ENCODE measurements at regions not wholly inside any gene's neighbourhood (a gene's known extent, or its start where the extent isn't known, plus 50 kb on each side); places are given as distances from the start of the nearest gene placed in this dataset.
"Not testable (repeated sequence)": the region's sequence is repeated elsewhere in the genome, so short reads cannot be mapped to it uniquely, and the experiment has no call there.

DNA sequence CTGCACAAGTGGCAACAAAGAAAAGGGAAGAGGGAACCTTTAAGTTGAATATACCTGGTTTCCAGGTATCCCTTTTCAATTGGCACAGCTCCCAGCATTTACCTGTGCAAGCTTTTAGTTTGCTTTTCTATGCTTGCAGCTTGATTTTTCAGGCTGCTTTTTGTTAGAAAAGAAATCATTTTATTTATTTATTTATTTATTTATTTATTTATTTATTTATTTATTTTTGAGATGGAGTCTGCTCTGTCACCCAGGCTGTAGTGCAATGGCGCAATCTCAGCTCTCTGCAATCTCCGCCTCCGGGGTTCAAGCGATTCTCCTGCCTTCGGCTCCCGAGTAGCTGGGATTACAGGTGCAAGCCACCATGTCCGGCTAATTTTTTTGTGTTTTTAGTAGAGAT lies 587.1 kb downstream of the KCNT2 start:
- TF ChIP-seq NFIC (IDR thresholded peaks at IDR 0.05); TEAD2 (tag; IDR thresholded peaks at IDR 0.05); ZFX (CRISPR knock-in tag; IDR thresholded peaks at IDR 0.05); EZH2 (IDR thresholded peaks at IDR 0.05; ENCODE audit: borderline replicate concordance, low read depth, low read length); ZNF589 (CRISPR knock-in tag; IDR thresholded peaks at IDR 0.05; ENCODE audit: low read depth); CTCF (IDR thresholded peaks at IDR 0.05 in 2 of 3, conservative IDR thresholded peaks at IDR 0.05 in 1 of 3; ENCODE audit: insufficient read depth in 2 of 3, low read depth in 1 of 3, low read length in 3 of 3); POLR2A (conservative IDR thresholded peaks at IDR 0.05); MAZ (CRISPR knock-in tag; conservative IDR thresholded peaks at IDR 0.05 in 1 of 2, IDR thresholded peaks at IDR 0.05 in 1 of 2); SREBF1 (IDR thresholded peaks at IDR 0.05; ENCODE audit: borderline replicate concordance, low read depth, low read length); FOS (IDR thresholded peaks at IDR 0.05; ENCODE audit: extremely low read depth, insufficient read length); PRDM10 (IDR thresholded peaks at IDR 0.05; ENCODE audit: partially characterized antibody); BRD4 (IDR thresholded peaks at IDR 0.05): not testable (repeated sequence)
- TF ChIP-seq, protein P1, sequence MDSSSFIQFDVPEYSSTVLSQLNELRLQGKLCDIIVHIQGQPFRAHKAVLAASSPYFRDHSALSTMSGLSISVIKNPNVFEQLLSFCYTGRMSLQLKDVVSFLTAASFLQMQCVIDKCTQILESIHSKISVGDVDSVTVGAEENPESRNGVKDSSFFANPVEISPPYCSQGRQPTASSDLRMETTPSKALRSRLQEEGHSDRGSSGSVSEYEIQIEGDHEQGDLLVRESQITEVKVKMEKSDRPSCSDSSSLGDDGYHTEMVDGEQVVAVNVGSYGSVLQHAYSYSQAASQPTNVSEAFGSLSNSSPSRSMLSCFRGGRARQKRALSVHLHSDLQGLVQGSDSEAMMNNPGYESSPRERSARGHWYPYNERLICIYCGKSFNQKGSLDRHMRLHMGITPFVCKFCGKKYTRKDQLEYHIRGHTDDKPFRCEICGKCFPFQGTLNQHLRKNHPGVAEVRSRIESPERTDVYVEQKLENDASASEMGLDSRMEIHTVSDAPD (CRISPR knock-in tag; IDR thresholded peaks at IDR 0.05) = not testable (repeated sequence)

All from K562 (cell line).